Chondrocyte (in vitro differentiated cells): ENCODE measurements at regions not wholly inside any gene's neighbourhood (a gene's known extent, or its start where the extent isn't known, plus 50 kb on each side); places are given as distances from the start of the nearest gene placed in this dataset.

ENCODE experiments used
- DNase-seq: peaks from one replicate; pipeline ENCODE4 v3.0.0; 2021; ENCODE audit warnings: mixed read lengths, low spot score
- H3K27ac Mint-ChIP-seq: one replicate; pipeline ENCODE4 v1.8.0; 2021; ENCODE audit warnings: mild to moderate bottlenecking, moderate library complexity, mixed read lengths; ENCODE audit not compliant: unreplicated experiment
- H3K27me3 Mint-ChIP-seq: 2 replicates; pipeline ENCODE4 v1.8.0; 2021; ENCODE audit warnings: low read depth, mixed read lengths
- H3K36me3 Mint-ChIP-seq: 2 replicates; pipeline ENCODE4 v1.8.0; 2021; ENCODE audit warnings: low read depth, mixed read lengths
- H3K4me1 Mint-ChIP-seq: 2 replicates; pipeline ENCODE4 v1.8.0; 2021; ENCODE audit warnings: low read depth, mild to moderate bottlenecking, mixed read lengths
- H3K4me3 Mint-ChIP-seq: one replicate; pipeline ENCODE4 v1.8.0; 2021; ENCODE audit warnings: mild to moderate bottlenecking, moderate library complexity, mixed read lengths; ENCODE audit not compliant: unreplicated experiment
- H3K9me3 Mint-ChIP-seq: 2 replicates; pipeline ENCODE4 v1.8.0; 2021; ENCODE audit warnings: low read depth, mixed read lengths
- CTCF ChIP-seq: fragments of 200-600 bp; sonication (generic); IDR thresholded peaks from 2 replicates; pipeline ENCODE4 v1.5.0; 2021; ENCODE audit warnings: antibody characterized with exemption, mild to moderate bottlenecking, moderate library complexity

GRCh38 chr6:92114797-92115196, 1304.6 kb downstream of the EPHA7 start:
- DNase-seq = no peak
- TF ChIP-seq CTCF = no peak
- Mint-ChIP-seq H3K9me3 (no peaks in the 10 kb centered on the region), H3K27ac (no peak overlapping the region), H3K27me3 (no peaks in the 10 kb centered on the region), H3K4me3 (no peak overlapping the region), H3K4me1 (no peaks in the 10 kb centered on the region), H3K36me3 (no peaks in the 10 kb centered on the region)

- Mint-ChIP-seq H3K27me3 (no peaks in the 10 kb centered on the region), H3K4me1 (no peaks in the 10 kb centered on the region), H3K9me3 (no peaks in the 10 kb centered on the region), H3K36me3 (no peaks in the 10 kb centered on the region), H3K27ac (no peak overlapping the region), H3K4me3 (no peak overlapping the region)
- DNase-seq = no peak
- TF ChIP-seq CTCF = no peak
Measured at GRCh38 chr6:92114091-92114675, 1305.2 kb downstream of the EPHA7 start.

- DNase-seq = no peak
- no peaks in the 10 kb centered on the region for H3K36me3 Mint-ChIP-seq
- H3K4me3 Mint-ChIP-seq = no peak overlapping the region
- H3K9me3 Mint-ChIP-seq = peaks cover 10% of the 10 kb centered on the region
- H3K27ac Mint-ChIP-seq = no peak overlapping the region
- H3K4me1 Mint-ChIP-seq = no peaks in the 10 kb centered on the region
- no peaks in the 10 kb centered on the region for H3K27me3 Mint-ChIP-seq
- TF ChIP-seq CTCF = no peak
Measured at GRCh38 chr6:92111386-92111785, 1308.0 kb downstream of the EPHA7 start.

- H3K9me3 Mint-ChIP-seq = peaks cover 18% of the 10 kb centered on the region
- H3K4me1 Mint-ChIP-seq = no peaks in the 10 kb centered on the region
- H3K4me3 Mint-ChIP-seq = no peak overlapping the region
- no peaks in the 10 kb centered on the region for H3K27me3 Mint-ChIP-seq
- no peak for TF ChIP-seq CTCF
- no peaks in the 10 kb centered on the region for H3K36me3 Mint-ChIP-seq
- H3K27ac Mint-ChIP-seq = no peak overlapping the region
- no peak for DNase-seq
Measured at GRCh38 chr6:92110403-92110802, 1309.0 kb downstream of the EPHA7 start.

- Mint-ChIP-seq H3K27me3 (no peaks in the 10 kb centered on the region), H3K4me1 (no peaks in the 10 kb centered on the region), H3K9me3 (peaks cover 22% of the 10 kb centered on the region), H3K4me3 (no peak overlapping the region), H3K27ac (no peak overlapping the region), H3K36me3 (no peaks in the 10 kb centered on the region)
- TF ChIP-seq CTCF = no peak
- no peak for DNase-seq
Measured at GRCh38 chr6:92109956-92110355, 1309.4 kb downstream of the EPHA7 start.
